ENCODE measurements at regions not wholly inside any gene's neighbourhood (a gene's known extent, or its start where the extent isn't known, plus 50 kb on each side); places are given as distances from the start of the nearest gene placed in this dataset.

DNA sequence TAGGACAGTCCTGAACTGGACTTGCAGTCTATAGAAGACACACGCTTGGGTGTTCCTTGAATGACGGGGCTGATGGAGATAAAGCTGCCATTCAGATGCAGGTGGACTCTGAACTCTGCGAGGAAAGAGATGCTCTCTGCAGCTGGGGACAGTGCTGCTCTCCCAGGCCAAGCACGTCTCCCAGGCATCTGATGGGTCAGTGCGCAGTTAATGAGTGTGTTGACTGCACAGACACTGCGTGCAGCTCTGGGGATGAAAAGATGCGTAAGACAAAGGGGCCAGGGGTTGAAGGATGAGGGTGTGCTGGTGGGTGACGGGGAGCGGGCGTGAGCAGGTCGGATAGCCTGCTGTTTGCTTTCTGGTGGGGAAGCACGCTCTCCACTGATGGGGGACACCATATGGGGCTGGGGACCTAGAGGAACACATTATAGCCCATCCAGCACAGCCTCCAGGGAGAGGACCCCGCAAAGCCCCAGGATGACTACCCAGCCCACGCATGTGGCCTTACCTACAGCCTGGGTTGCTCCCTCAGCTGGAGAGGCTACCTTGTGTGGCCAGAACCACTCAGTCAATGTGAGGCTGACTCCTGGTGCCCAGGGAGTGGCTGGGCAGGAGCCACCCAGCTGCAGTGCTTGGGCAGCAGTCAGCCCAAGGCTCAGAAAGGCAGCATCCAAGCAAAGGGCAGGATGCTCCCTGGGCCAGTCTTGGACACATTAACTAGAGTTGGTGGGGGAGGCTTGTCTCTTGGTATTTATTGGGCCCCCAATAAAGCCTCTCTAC, 246.3 kb downstream of the RBFOX3 start:
- TF ChIP-seq RAD21 (IDR thresholded peaks at IDR 0.05; ENCODE audit: low read depth) (no peak), TAF1 (IDR thresholded peaks at IDR 0.05; ENCODE audit: low read depth) (no peak), CEBPB (IDR thresholded peaks at IDR 0.05) (no peak), ZBTB7A (IDR thresholded peaks at IDR 0.05; ENCODE audit: low read depth) (no peak), NFIC (IDR thresholded peaks at IDR 0.05) (no peak), EP300 (IDR thresholded peaks at IDR 0.05; ENCODE audit: borderline replicate concordance) (no peak), TEAD4 (IDR thresholded peaks at IDR 0.05) (no peak), FOXM1 (IDR thresholded peaks at IDR 0.05; ENCODE audit: borderline replicate concordance, low read depth) (no peak)
- TF ChIP-seq, protein P1, sequence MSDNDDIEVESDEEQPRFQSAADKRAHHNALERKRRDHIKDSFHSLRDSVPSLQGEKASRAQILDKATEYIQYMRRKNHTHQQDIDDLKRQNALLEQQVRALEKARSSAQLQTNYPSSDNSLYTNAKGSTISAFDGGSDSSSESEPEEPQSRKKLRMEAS (IDR thresholded peaks at IDR 0.05), result no peak
- TF ChIP-seq, protein P2, sequence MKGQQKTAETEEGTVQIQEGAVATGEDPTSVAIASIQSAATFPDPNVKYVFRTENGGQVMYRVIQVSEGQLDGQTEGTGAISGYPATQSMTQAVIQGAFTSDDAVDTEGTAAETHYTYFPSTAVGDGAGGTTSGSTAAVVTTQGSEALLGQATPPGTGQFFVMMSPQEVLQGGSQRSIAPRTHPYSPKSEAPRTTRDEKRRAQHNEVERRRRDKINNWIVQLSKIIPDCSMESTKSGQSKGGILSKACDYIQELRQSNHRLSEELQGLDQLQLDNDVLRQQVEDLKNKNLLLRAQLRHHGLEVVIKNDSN (IDR thresholded peaks at IDR 0.05), result no peak
- TF ChIP-seq, protein P3, sequence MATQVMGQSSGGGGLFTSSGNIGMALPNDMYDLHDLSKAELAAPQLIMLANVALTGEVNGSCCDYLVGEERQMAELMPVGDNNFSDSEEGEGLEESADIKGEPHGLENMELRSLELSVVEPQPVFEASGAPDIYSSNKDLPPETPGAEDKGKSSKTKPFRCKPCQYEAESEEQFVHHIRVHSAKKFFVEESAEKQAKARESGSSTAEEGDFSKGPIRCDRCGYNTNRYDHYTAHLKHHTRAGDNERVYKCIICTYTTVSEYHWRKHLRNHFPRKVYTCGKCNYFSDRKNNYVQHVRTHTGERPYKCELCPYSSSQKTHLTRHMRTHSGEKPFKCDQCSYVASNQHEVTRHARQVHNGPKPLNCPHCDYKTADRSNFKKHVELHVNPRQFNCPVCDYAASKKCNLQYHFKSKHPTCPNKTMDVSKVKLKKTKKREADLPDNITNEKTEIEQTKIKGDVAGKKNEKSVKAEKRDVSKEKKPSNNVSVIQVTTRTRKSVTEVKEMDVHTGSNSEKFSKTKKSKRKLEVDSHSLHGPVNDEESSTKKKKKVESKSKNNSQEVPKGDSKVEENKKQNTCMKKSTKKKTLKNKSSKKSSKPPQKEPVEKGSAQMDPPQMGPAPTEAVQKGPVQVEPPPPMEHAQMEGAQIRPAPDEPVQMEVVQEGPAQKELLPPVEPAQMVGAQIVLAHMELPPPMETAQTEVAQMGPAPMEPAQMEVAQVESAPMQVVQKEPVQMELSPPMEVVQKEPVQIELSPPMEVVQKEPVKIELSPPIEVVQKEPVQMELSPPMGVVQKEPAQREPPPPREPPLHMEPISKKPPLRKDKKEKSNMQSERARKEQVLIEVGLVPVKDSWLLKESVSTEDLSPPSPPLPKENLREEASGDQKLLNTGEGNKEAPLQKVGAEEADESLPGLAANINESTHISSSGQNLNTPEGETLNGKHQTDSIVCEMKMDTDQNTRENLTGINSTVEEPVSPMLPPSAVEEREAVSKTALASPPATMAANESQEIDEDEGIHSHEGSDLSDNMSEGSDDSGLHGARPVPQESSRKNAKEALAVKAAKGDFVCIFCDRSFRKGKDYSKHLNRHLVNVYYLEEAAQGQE (IDR thresholded peaks at IDR 0.05; ENCODE audit: low read depth), result no peak
